ENCODE measurements at regions not wholly inside any gene's neighbourhood (a gene's known extent, or its start where the extent isn't known, plus 50 kb on each side); places are given as distances from the start of the nearest gene placed in this dataset.

GRCh38 chr18:38900445-38900844, 1334.8 kb upstream of the CELF4 start:
- H3K4me1 ChIP-seq (ENCODE audit: low read depth) = no peaks in the 10 kb centered on the region
- no peak for DNase-seq (ENCODE audit: low read depth in 1 of 2, low spot score in 1 of 2)
- H3K9me3 ChIP-seq (ENCODE audit: low read depth) = no peaks in the 10 kb centered on the region
- no peak overlapping the region for H3K27ac ChIP-seq
- H3K4me3 ChIP-seq = no peak overlapping the region
- TF ChIP-seq CTCF (IDR thresholded peaks at IDR 0.05; ENCODE audit: low read depth, low read length) = no peak
- no peaks in the 10 kb centered on the region for H3K27me3 ChIP-seq
- no peaks in the 10 kb centered on the region for H3K36me3 ChIP-seq

GRCh38 chr18:38900031-38900430, 1334.4 kb upstream of the CELF4 start:
- Histone ChIP-seq H3K36me3 (no peaks in the 10 kb centered on the region), H3K27ac (no peak overlapping the region), H3K4me3 (no peak overlapping the region), H3K27me3 (no peaks in the 10 kb centered on the region), H3K9me3 (ENCODE audit: low read depth) (no peaks in the 10 kb centered on the region), H3K4me1 (ENCODE audit: low read depth) (no peaks in the 10 kb centered on the region)
- no peak for DNase-seq (ENCODE audit: low read depth in 1 of 2, low spot score in 1 of 2)
- TF ChIP-seq CTCF (IDR thresholded peaks at IDR 0.05; ENCODE audit: low read depth, low read length) = no peak

- no peak for TF ChIP-seq CTCF (IDR thresholded peaks at IDR 0.05; ENCODE audit: low read depth, low read length)
- no peaks in the 10 kb centered on the region for H3K27me3 ChIP-seq
- no peak overlapping the region for H3K4me3 ChIP-seq
Measured at GRCh38 chr18:38899252-38899651, 1333.7 kb upstream of the CELF4 start.

GRCh38 chr18:38898167-38898566, 1332.6 kb upstream of the CELF4 start:
- no peak for TF ChIP-seq CTCF (IDR thresholded peaks at IDR 0.05; ENCODE audit: low read depth, low read length)
- no peak overlapping the region for H3K27ac ChIP-seq
- DNase-seq (ENCODE audit: low read depth in 1 of 2, low spot score in 1 of 2) = no peak
- no peaks in the 10 kb centered on the region for H3K27me3 ChIP-seq
- no peaks in the 10 kb centered on the region for H3K4me1 ChIP-seq (ENCODE audit: low read depth)
- no peaks in the 10 kb centered on the region for H3K36me3 ChIP-seq
- no peak overlapping the region for H3K4me3 ChIP-seq
- H3K9me3 ChIP-seq (ENCODE audit: low read depth) = no peaks in the 10 kb centered on the region

More at GRCh38 chr18:38899252-38899651, 1333.7 kb upstream of the CELF4 start:
- Histone ChIP-seq H3K27ac (no peak overlapping the region), H3K9me3 (ENCODE audit: low read depth) (no peaks in the 10 kb centered on the region), H3K4me1 (ENCODE audit: low read depth) (no peaks in the 10 kb centered on the region), H3K36me3 (no peaks in the 10 kb centered on the region)
- no peak for DNase-seq (ENCODE audit: low read depth in 1 of 2, low spot score in 1 of 2)

- no peak for DNase-seq (ENCODE audit: low read depth in 1 of 2, low spot score in 1 of 2)
- no peak overlapping the region for H3K27ac ChIP-seq
- TF ChIP-seq CTCF (IDR thresholded peaks at IDR 0.05; ENCODE audit: low read depth, low read length) = no peak
- H3K4me3 ChIP-seq = no peak overlapping the region
- no peaks in the 10 kb centered on the region for H3K27me3 ChIP-seq
- no peaks in the 10 kb centered on the region for H3K9me3 ChIP-seq (ENCODE audit: low read depth)
- no peaks in the 10 kb centered on the region for H3K4me1 ChIP-seq (ENCODE audit: low read depth)
- H3K36me3 ChIP-seq = no peaks in the 10 kb centered on the region
Measured at GRCh38 chr18:38895560-38895959, 1330.0 kb upstream of the CELF4 start.

GRCh38 chr18:38887671-38888020, 1322.0 kb upstream of the CELF4 start:
- DNase-seq (ENCODE audit: low read depth in 1 of 2, low spot score in 1 of 2) = no peak
- H3K36me3 ChIP-seq = no peaks in the 10 kb centered on the region
- TF ChIP-seq CTCF (IDR thresholded peaks at IDR 0.05; ENCODE audit: low read depth, low read length) = no peak
- no peak overlapping the region for H3K4me3 ChIP-seq
- H3K9me3 ChIP-seq (ENCODE audit: low read depth) = no peaks in the 10 kb centered on the region
- no peak overlapping the region for H3K27ac ChIP-seq
- no peaks in the 10 kb centered on the region for H3K27me3 ChIP-seq
- H3K4me1 ChIP-seq (ENCODE audit: low read depth) = no peaks in the 10 kb centered on the region

All from cardiac muscle cell (in vitro differentiated cells and primary cell).